Mucosa of rectum (tissue), 2 donors: ENCODE measurements at regions not wholly inside any gene's neighbourhood (a gene's known extent, or its start where the extent isn't known, plus 50 kb on each side); places are given as distances from the start of the nearest gene placed in this dataset.
"Not testable (repeated sequence)": the region's sequence is repeated elsewhere in the genome, so short reads cannot be mapped to it uniquely, and the experiment has no call there.

Experiments
- H3K27ac ChIP-seq, 2 donors: one replicate each; pipeline ENCODE4 v1.7.0; 2013; ENCODE audit warnings: inconsistent platforms in 2 of 2, low read depth in 2 of 2, low read length in 2 of 2
- H3K27me3 ChIP-seq, 2 donors: one replicate each; pipeline ENCODE4 v1.7.0; 2013; ENCODE audit warnings: low read length in 2 of 2; ENCODE audit not compliant: control insufficient read depth in 2 of 2, insufficient read depth in 2 of 2
- H3K36me3 ChIP-seq, 2 donors: one replicate each; pipeline ENCODE4 v1.7.0; 2013; ENCODE audit warnings: low read length in 2 of 2; ENCODE audit not compliant: control insufficient read depth in 2 of 2, insufficient read depth in 2 of 2
- H3K4me1 ChIP-seq, 2 donors: one replicate each; pipeline ENCODE4 v1.7.0; 2013; ENCODE audit warnings: low read length in 2 of 2, mild to moderate bottlenecking in 1 of 2; ENCODE audit not compliant: control insufficient read depth in 2 of 2, insufficient read depth in 2 of 2
- H3K4me3 ChIP-seq, 2 donors: one replicate each; pipeline ENCODE4 v1.7.0; 2013; ENCODE audit warnings: low read length in 2 of 2
- H3K9ac ChIP-seq, 2 donors: one replicate each; pipeline ENCODE4 v1.7.0; 2013; ENCODE audit warnings: low read length in 2 of 2, low read depth in 1 of 2, mild to moderate bottlenecking in 1 of 2
- H3K9me3 ChIP-seq, 2 donors: one replicate each; pipeline ENCODE4 v1.7.0; 2013; ENCODE audit warnings: low read length in 2 of 2; ENCODE audit not compliant: control insufficient read depth in 2 of 2
- donor health status: healthy.
- donor health status: Normal muscosa, but diverticular disease.

DNA sequence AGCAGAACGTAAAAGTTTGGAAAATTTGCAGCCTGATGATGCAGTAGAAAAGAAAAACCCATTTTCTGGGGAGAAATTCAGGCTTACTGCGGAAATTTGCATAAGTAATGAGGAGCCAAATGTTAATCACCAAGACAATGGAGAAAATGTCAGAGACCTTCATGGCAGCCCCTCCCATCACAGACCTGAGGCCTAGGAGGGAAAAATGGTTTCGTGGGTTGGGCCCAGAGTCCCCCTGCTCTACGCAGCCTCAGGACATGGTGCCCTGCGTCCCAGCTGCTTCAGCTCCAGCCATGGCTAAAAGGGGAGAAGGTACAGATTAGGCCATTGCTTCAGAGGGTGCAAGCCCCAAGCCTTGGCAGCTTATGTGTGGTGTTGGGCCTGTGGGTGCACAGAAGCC, 255.1 kb upstream of the DIPK2B start:
- H3K27me3 ChIP-seq, H3K9me3 ChIP-seq, H3K4me1 ChIP-seq, H3K27ac ChIP-seq, H3K4me3 ChIP-seq, H3K9ac ChIP-seq, H3K36me3 ChIP-seq: not testable (repeated sequence)

DNA sequence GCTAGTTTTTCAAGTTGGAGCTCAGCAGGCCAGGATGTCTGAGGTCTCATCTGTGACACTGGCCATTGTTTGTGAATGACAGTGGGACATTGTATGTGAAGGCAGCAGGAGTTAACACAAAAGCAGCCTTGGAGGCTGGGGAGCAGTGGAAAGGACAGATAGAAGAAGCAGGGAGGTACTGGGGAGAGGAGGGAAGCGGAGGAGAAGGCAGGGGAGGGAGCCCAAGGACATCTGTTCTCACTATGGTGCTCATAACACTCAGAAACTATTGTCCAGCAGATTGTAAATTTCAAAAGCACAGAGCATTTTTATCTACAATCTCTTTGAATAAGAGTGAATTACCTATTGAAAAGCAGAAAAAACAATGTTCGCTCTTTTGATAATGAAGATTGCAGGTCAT, 253.6 kb upstream of the DIPK2B start:
- H3K36me3 ChIP-seq = no peaks in the 10 kb centered on the region
- H3K27me3 ChIP-seq = no peaks in the 10 kb centered on the region
- no peak overlapping the region for H3K9ac ChIP-seq
- no peak overlapping the region for H3K4me3 ChIP-seq
- H3K4me1 ChIP-seq = no peaks in the 10 kb centered on the region
- no peak overlapping the region for H3K27ac ChIP-seq
- no peaks in the 10 kb centered on the region for H3K9me3 ChIP-seq

GRCh38 chrX:45449982-45450381, 249.3 kb upstream of the DIPK2B start:
- peaks cover 0 to 3% of the 10 kb centered on the region in 2 donors for H3K4me1 ChIP-seq
- H3K27ac ChIP-seq = no peak overlapping the region
- H3K27me3 ChIP-seq = peaks cover 0 to 8% of the 10 kb centered on the region in 2 donors
- no peak overlapping the region for H3K9ac ChIP-seq
- no peaks in the 10 kb centered on the region for H3K36me3 ChIP-seq
- no peak overlapping the region for H3K4me3 ChIP-seq
- no peaks in the 10 kb centered on the region for H3K9me3 ChIP-seq

GRCh38 chrX:45447995-45448394, 247.3 kb upstream of the DIPK2B start:
- Histone ChIP-seq H3K36me3 (no peaks in the 10 kb centered on the region), H3K9ac (no peak overlapping the region), H3K9me3 (no peaks in the 10 kb centered on the region), H3K4me3 (no peak overlapping the region), H3K4me1 (peaks cover 0 to 3% of the 10 kb centered on the region in 2 donors), H3K27me3 (peaks cover 0 to 10% of the 10 kb centered on the region in 2 donors), H3K27ac (no peak overlapping the region)

GRCh38 chrX:45447331-45447730, 246.7 kb upstream of the DIPK2B start:
- Histone ChIP-seq H3K27me3 (peaks cover 0 to 10% of the 10 kb centered on the region in 2 donors), H3K9ac (no peak overlapping the region), H3K9me3 (no peaks in the 10 kb centered on the region), H3K27ac (no peak overlapping the region), H3K36me3 (no peaks in the 10 kb centered on the region), H3K4me3 (no peak overlapping the region), H3K4me1 (peaks cover 0 to 3% of the 10 kb centered on the region in 2 donors)

DNA sequence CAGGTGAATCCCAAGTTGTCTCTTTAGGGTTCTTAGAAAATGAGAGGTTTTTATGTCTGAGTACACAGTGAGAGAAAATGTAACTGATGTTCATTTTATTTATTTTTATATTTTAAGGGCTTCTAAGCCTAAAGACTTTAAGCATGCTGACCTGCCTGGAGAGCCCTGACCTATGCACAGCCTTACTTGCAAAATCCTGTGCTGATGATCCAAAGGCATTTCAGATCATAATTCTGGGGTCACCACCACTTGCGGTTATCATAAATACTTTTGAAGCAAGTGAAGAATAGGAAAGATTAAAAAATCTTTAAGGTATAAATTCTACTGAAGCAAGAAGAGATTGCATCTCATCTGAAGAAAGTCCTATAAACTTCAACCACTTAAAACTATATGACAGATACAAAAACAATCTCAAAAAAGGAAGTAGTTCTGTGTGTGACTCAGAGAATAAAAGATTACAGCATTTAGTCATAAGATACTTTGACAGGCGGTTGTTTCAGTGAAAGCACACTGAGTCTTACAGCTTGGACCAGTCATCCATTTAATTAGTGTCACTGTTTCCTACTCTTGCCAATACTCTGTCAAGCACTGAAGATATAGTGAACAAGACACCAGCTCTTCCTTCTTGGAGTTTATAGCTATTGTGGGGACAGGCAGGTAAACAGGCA, 245.2 kb upstream of the DIPK2B start:
- Histone ChIP-seq H3K27ac (peak overlapping the region in 1 of 2 donors; percentile 7), H3K27me3 (peaks cover 0 to 10% of the 10 kb centered on the region in 2 donors), H3K9me3 (no peaks in the 10 kb centered on the region), H3K36me3 (no peaks in the 10 kb centered on the region), H3K4me3 (no peak overlapping the region), H3K4me1 (peaks cover 0 to 3% of the 10 kb centered on the region in 2 donors), H3K9ac (no peak overlapping the region)

DNA sequence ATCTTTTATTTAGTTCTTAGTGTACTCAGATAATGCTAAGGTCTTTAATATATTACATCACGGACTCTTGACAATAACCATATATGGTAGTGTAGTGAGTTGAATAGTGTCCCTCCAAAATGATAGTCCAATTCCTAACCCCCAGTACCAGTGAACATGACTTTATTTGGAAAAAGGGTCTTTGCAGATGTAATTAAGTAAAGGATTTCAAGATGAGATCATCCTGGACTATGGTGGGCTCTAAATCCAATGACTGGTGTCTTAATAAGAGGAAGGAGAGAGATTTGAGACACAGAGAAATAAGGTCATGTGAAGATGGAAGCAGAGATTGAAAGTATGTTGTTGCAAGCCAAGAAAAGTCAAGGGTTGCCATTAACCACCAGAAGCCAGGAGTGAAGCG, 236.5 kb upstream of the DIPK2B start:
- Histone ChIP-seq H3K27ac (no peak overlapping the region), H3K9ac (no peak overlapping the region), H3K4me3 (no peak overlapping the region), H3K27me3 (peaks cover 0 to 4% of the 10 kb centered on the region in 2 donors), H3K36me3 (no peaks in the 10 kb centered on the region), H3K4me1 (no peaks in the 10 kb centered on the region), H3K9me3 (no peaks in the 10 kb centered on the region)

- peaks cover 0 to 4% of the 10 kb centered on the region in 2 donors for H3K27me3 ChIP-seq
- H3K9ac ChIP-seq = no peak overlapping the region
- H3K36me3 ChIP-seq = no peaks in the 10 kb centered on the region
- H3K4me1 ChIP-seq = no peaks in the 10 kb centered on the region
- no peak overlapping the region for H3K27ac ChIP-seq
- no peak overlapping the region for H3K4me3 ChIP-seq
- no peaks in the 10 kb centered on the region for H3K9me3 ChIP-seq
These were observed 234.8 kb upstream of the DIPK2B start for GRCh38 chrX:45435481-45435880.

- no peaks in the 10 kb centered on the region for H3K4me1 ChIP-seq
- H3K9me3 ChIP-seq = no peaks in the 10 kb centered on the region
- H3K9ac ChIP-seq = no peak overlapping the region
- no peaks in the 10 kb centered on the region for H3K36me3 ChIP-seq
- peaks cover 0 to 4% of the 10 kb centered on the region in 2 donors for H3K27me3 ChIP-seq
- H3K4me3 ChIP-seq = no peak overlapping the region
- no peak overlapping the region for H3K27ac ChIP-seq
These were observed 233.6 kb upstream of the DIPK2B start for GRCh38 chrX:45434231-45434630.

DNA sequence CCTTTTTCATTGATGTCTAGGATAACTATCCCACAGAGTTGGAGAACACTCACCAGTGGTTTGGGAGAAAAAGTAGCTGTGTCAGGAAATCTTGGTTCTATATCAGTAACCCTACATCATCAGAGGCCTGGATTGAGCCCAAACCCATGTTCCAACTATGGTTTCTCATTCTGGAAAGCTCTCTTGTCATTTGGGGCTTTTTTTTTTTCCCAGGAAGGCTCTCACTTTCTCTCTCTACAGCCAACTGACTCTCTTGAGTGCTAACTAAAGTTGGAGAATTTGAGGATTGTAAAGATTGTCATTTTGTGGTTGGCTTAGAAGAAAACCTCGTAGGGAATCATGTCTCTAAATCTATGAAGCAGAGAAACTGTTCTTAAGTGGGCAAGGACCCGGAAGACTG, 228.2 kb upstream of the DIPK2B start:
- Histone ChIP-seq H3K4me1 (no peaks in the 10 kb centered on the region), H3K4me3 (no peak overlapping the region), H3K9me3 (no peaks in the 10 kb centered on the region), H3K27me3 (no peaks in the 10 kb centered on the region), H3K9ac (no peak overlapping the region), H3K27ac (no peak overlapping the region), H3K36me3 (no peaks in the 10 kb centered on the region)
